ENCODE measurements at regions not wholly inside any gene's neighbourhood (a gene's known extent, or its start where the extent isn't known, plus 50 kb on each side); places are given as distances from the start of the nearest gene placed in this dataset.
A peak's percentile ranks its signal among the peaks of the same experiment; 100 is the strongest.
"Not testable (repeated sequence)": the region's sequence is repeated elsewhere in the genome, so short reads cannot be mapped to it uniquely, and the experiment has no call there.

GRCh38 chr2:166727095-166727494 lies 161.2 kb upstream of the XIRP2 start:
- peaks cover 25% of the 10 kb centered on the region for H3K9me3 Mint-ChIP-seq
- H3K27me3 Mint-ChIP-seq (ENCODE audit: low read depth): peaks cover 12% of the 10 kb centered on the region
- no peak for TF ChIP-seq CTCF (conservative IDR thresholded peaks at IDR 0.05)
- peaks cover 2% of the 10 kb centered on the region for H3K36me3 Mint-ChIP-seq (ENCODE audit: low read depth)
- no peak for DNase-seq (ENCODE audit: low read depth, low spot score)
- H3K4me1 Mint-ChIP-seq: no peaks in the 10 kb centered on the region
- H3K27ac Mint-ChIP-seq (ENCODE audit: unreplicated experiment): no peak overlapping the region
- no peak overlapping the region for H3K4me3 Mint-ChIP-seq

- no peak overlapping the region for H3K27ac Mint-ChIP-seq (ENCODE audit: unreplicated experiment)
- H3K27me3 Mint-ChIP-seq (ENCODE audit: low read depth): peaks cover 12% of the 10 kb centered on the region
- peaks cover 2% of the 10 kb centered on the region for H3K36me3 Mint-ChIP-seq (ENCODE audit: low read depth)
- TF ChIP-seq CTCF (conservative IDR thresholded peaks at IDR 0.05): no peak
- H3K4me1 Mint-ChIP-seq: no peaks in the 10 kb centered on the region
- no peak overlapping the region for H3K4me3 Mint-ChIP-seq
- H3K9me3 Mint-ChIP-seq: peaks cover 28% of the 10 kb centered on the region
- DNase-seq (ENCODE audit: low read depth, low spot score): no peak
Observed at GRCh38 chr2:166725927-166726924, 162.1 kb upstream of the XIRP2 start.

GRCh38 chr2:166716968-166717367 lies 171.3 kb upstream of the XIRP2 start:
- Mint-ChIP-seq H3K27me3 (ENCODE audit: low read depth) (no peaks in the 10 kb centered on the region), H3K4me3 (no peak overlapping the region), H3K27ac (ENCODE audit: unreplicated experiment) (no peak overlapping the region), H3K9me3 (peaks cover 11% of the 10 kb centered on the region), H3K4me1 (no peaks in the 10 kb centered on the region), H3K36me3 (ENCODE audit: low read depth) (no peaks in the 10 kb centered on the region)
- TF ChIP-seq CTCF (conservative IDR thresholded peaks at IDR 0.05): no peak
- no peak for DNase-seq (ENCODE audit: low read depth, low spot score)

- no peak for DNase-seq (ENCODE audit: low read depth, low spot score)
- Mint-ChIP-seq H3K9me3 (no peaks in the 10 kb centered on the region), H3K36me3 (ENCODE audit: low read depth) (no peaks in the 10 kb centered on the region), H3K4me1 (no peaks in the 10 kb centered on the region), H3K4me3 (no peak overlapping the region), H3K27ac (ENCODE audit: unreplicated experiment) (no peak overlapping the region), H3K27me3 (ENCODE audit: low read depth) (no peaks in the 10 kb centered on the region)
- TF ChIP-seq CTCF (conservative IDR thresholded peaks at IDR 0.05): peak; percentile 59
Observed at GRCh38 chr2:166700079-166700478, 188.2 kb upstream of the XIRP2 start.

GRCh38 chr2:166695154-166695553 lies 193.1 kb upstream of the XIRP2 start:
- Mint-ChIP-seq H3K27me3 (ENCODE audit: low read depth) (no peaks in the 10 kb centered on the region), H3K4me1 (no peaks in the 10 kb centered on the region), H3K4me3 (no peak overlapping the region), H3K9me3 (peaks cover 3% of the 10 kb centered on the region), H3K36me3 (ENCODE audit: low read depth) (no peaks in the 10 kb centered on the region), H3K27ac (ENCODE audit: unreplicated experiment) (no peak overlapping the region)
- no peak for TF ChIP-seq CTCF (conservative IDR thresholded peaks at IDR 0.05)
- DNase-seq (ENCODE audit: low read depth, low spot score): no peak

GRCh38 chr2:166686057-166686456 lies 192.0 kb upstream of the SCN7A start:
- not testable (repeated sequence) for H3K27me3 Mint-ChIP-seq (ENCODE audit: low read depth); H3K4me1 Mint-ChIP-seq; DNase-seq (ENCODE audit: low read depth, low spot score); H3K9me3 Mint-ChIP-seq; H3K4me3 Mint-ChIP-seq; H3K27ac Mint-ChIP-seq (ENCODE audit: unreplicated experiment); H3K36me3 Mint-ChIP-seq (ENCODE audit: low read depth)
